HCT116 (cell line): ENCODE measurements at regions not wholly inside any gene's neighbourhood (a gene's known extent, or its start where the extent isn't known, plus 50 kb on each side); places are given as distances from the start of the nearest gene placed in this dataset.

Source experiments
- ATAC-seq: fragments of 200-7000 bp; cut with Tn5 transposase; 2 replicates; pipeline ENCODE4 v1.9.1; 2020; ENCODE audit warnings: mild to moderate bottlenecking, moderate library complexity
- BruUV-seq: library from RNA; stranded (reverse); fragments of 400-500 nt; replicated peaks from 2 replicates; lab custom pipeline; 2021; lab: Mats Ljungman, UMichigan
- CTCF ChIA-PET: fragments of 300-600 bp; sonication (Branson Sonifier 250); formaldehyde crosslinking; loops from one replicate; lab custom pipeline; 2021; ENCODE audit warnings: antibody characterized with exemption; lab: Charles Lee
- POLR2A ChIA-PET: fragments of 300-600, 350-600 bp; sonication (Branson Sonifier 250); formaldehyde crosslinking; loops from one replicate; lab custom pipeline; 2021; ENCODE audit warnings: antibody characterized with exemption; lab: Charles Lee
- RAD21 ChIA-PET, 2 experiments: fragments of 300-600 bp; sonication (Branson Sonifier 250); formaldehyde crosslinking; loops; one replicate each; lab custom pipeline; 2023; ENCODE audit warnings: low total read pairs in 2 of 2; ENCODE audit not compliant: uncharacterized antibody in 2 of 2, unreplicated experiment in 2 of 2, low non-redundant PET in 1 of 2; lab: Charles Lee
- DNase-seq: peaks from one replicate; pipeline ENCODE4 v3.0.0-alpha.2; 2010; ENCODE audit warnings: low read depth, low spot score
- H2AFZ ChIP-seq: fragments of 200-600 bp; shearing (Covaris generic), sonication (generic); 2 replicates; pipeline ENCODE4 v1.6.1; 2017; ENCODE audit warnings: low read depth, mixed run types, mixed read lengths, antibody characterized with exemption, low read length; ENCODE audit not compliant: poor library complexity, severe bottlenecking
- H3K27ac ChIP-seq: 2 replicates; pipeline ENCODE4 v1.5.1; 2012; ENCODE audit warnings: low read depth, low read length
- H3K27me3 ChIP-seq: fragments of 200-600 bp; sonication (generic); 2 replicates; pipeline ENCODE4 v1.6.1; 2016; ENCODE audit warnings: mixed run types, low read length, mixed read lengths; ENCODE audit not compliant: insufficient read depth
- H3K36me3 ChIP-seq, 2 experiments: fragments of 200-500 bp in 1 of 2; fragments of 200-600 bp in 1 of 2; sonication (Bioruptor generic) in 1 of 2; sonication (generic) in 1 of 2; 2 replicates each; pipeline versions ENCODE4 v1.5.1 to v1.6.1; 2014 to 2016; ENCODE audit warnings: low read length in 2 of 2, inconsistent platforms in 1 of 2, mixed read lengths in 1 of 2, mixed run types in 1 of 2; ENCODE audit not compliant: insufficient read depth in 2 of 2, control insufficient read depth in 1 of 2
- H3K4me1 ChIP-seq, 2 experiments: fragments of 200-600 bp in 1 of 2; sonication (generic) in 1 of 2; 2 replicates each; pipeline versions ENCODE4 v1.5.1 to v1.6.1; 2012 to 2017; ENCODE audit warnings: low read length in 2 of 2, inconsistent platforms in 1 of 2, mild to moderate bottlenecking in 1 of 2, mixed read lengths in 1 of 2, mixed run types in 1 of 2, moderate library complexity in 1 of 2; ENCODE audit not compliant: insufficient read depth in 2 of 2, control insufficient read depth in 1 of 2
- H3K4me2 ChIP-seq: fragments of 200-600 bp; sonication (generic); 2 replicates; pipeline ENCODE4 v1.6.1; 2017; ENCODE audit warnings: mixed run types, low read length, mixed read lengths
- H3K4me3 ChIP-seq, 2 experiments: fragments of 200-600 bp in 1 of 2; sonication (generic) in 1 of 2; replicated peaks in 1 of 2; 2 replicates each; pipeline ENCODE4 v1.5.1; 2011 to 2016; ENCODE audit warnings: low read length in 2 of 2, control low read depth in 1 of 2, low read depth in 1 of 2, mild to moderate bottlenecking in 1 of 2, mixed read lengths in 1 of 2, mixed run types in 1 of 2
- H3K79me2 ChIP-seq: fragments of 200-600 bp; sonication (generic); 2 replicates; pipeline ENCODE4 v1.6.1; 2017; ENCODE audit warnings: mild to moderate bottlenecking, mixed run types, low read length, moderate library complexity, mixed read lengths; ENCODE audit not compliant: insufficient read depth
- H3K9ac ChIP-seq: fragments of 200-600 bp; sonication (generic); 2 replicates; pipeline ENCODE4 v1.6.1; 2016; ENCODE audit warnings: low read length, mixed read lengths
- H3K9me2 ChIP-seq: fragments of 200-600 bp; sonication (generic), shearing (Covaris generic); 2 replicates; pipeline ENCODE4 v1.6.1; 2017; ENCODE audit warnings: mixed run types, mild to moderate bottlenecking, moderate library complexity; ENCODE audit not compliant: insufficient read depth
- H3K9me3 ChIP-seq, 2 experiments: fragments of 200-500 bp in 1 of 2; fragments of 200-600 bp in 1 of 2; sonication (Bioruptor generic) in 1 of 2; sonication (generic) in 1 of 2; 2 replicates each; pipeline ENCODE4 v1.6.1; 2014 to 2017; ENCODE audit warnings: low read length in 2 of 2, mixed read lengths in 2 of 2, inconsistent platforms in 1 of 2, low read depth in 1 of 2, mild to moderate bottlenecking in 1 of 2, mixed run types in 1 of 2, moderate library complexity in 1 of 2; ENCODE audit not compliant: control insufficient read depth in 1 of 2, insufficient read depth in 1 of 2
- H4K20me1 ChIP-seq: fragments of 200-600 bp; sonication (generic), shearing (Covaris generic); 2 replicates; pipeline ENCODE4 v1.6.1; 2017; ENCODE audit warnings: mixed run types, mild to moderate bottlenecking, moderate library complexity; ENCODE audit not compliant: insufficient read depth
- YY1 ChIP-seq: IDR thresholded peaks from 2 replicates; pipeline ENCODE4 v1.6.1; 2011; ENCODE audit warnings: low read length, low read depth, moderate library complexity, mild to moderate bottlenecking; ENCODE audit not compliant: insufficient replicate concordance; ENCODE audit errors: extremely low read depth
- intact Hi-C: fragments of 100-400 bp; cut with micrococcal nuclease; formaldehyde crosslinking; loops from 2 replicates; pipeline ENCODE4 v1.10.0; 2022

- ChIA-PET RAD21 (no interaction called here), POLR2A (no interaction called here), CTCF (no interaction called here)
- BruUV-seq, result no TSS peak
- H2AFZ ChIP-seq, result no peak overlapping the region
- H3K4me1 ChIP-seq, result no peaks in the 10 kb centered on the region
- no peaks in the 10 kb centered on the region for H3K9me2 ChIP-seq
- H3K79me2 ChIP-seq, result no peaks in the 10 kb centered on the region
- H3K9ac ChIP-seq, result no peak overlapping the region
- no peaks in the 10 kb centered on the region for H3K27me3 ChIP-seq
- H3K9me3 ChIP-seq, result no peaks in the 10 kb centered on the region
- no peak for ATAC-seq
- no peak overlapping the region for H3K4me3 ChIP-seq
- intact Hi-C loops, result no loop called here
- no peak overlapping the region for H3K27ac ChIP-seq
- H4K20me1 ChIP-seq, result no peaks in the 10 kb centered on the region
- no peak for TF ChIP-seq YY1
- TF ChIP-seq, all 23 proteins: peak for 0
- DNase-seq, result no peak
- Histone ChIP-seq H3K4me2 (no peak overlapping the region), H3K36me3 (no peaks in the 10 kb centered on the region)
Observed at GRCh38 chr4:83657336-83657735, 121.4 kb downstream of the GPAT3 start.
